ENCODE measurements at regions not wholly inside any gene's neighbourhood (a gene's known extent, or its start where the extent isn't known, plus 50 kb on each side); places are given as distances from the start of the nearest gene placed in this dataset.
A peak's percentile ranks its signal among the peaks of the same experiment; 100 is the strongest.
"Not testable (repeated sequence)": the region's sequence is repeated elsewhere in the genome, so short reads cannot be mapped to it uniquely, and the experiment has no call there.

DNA sequence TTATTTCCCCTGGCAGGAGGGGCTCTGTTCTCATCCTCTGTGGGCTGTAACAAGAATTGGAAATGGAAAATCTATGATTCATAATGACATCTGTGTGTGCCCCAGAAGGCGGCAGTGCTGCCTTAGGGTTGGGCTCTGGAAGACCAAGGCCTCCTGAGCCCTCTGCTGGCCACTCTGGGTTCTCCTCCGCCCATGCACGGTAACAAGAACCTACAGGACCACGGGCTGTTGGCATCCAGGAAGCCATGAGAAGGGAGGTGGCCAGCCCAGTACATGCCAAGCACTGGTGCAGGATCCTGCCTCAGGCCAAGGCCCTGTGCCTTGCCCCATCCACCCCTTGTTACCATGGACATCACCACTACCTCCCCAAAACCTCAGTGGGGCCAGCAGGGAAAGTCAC, 454.2 kb downstream of the TP53TG3F start:
- H3K27ac ChIP-seq, DNase-seq: not testable (repeated sequence)
- 66 to 70% methylated on average over 3 of the region's 4 CpGs for WGBS, 2 donors

GRCh38 chr16:33920761-33921545, 461.5 kb downstream of the TP53TG3F start:
- peak in 7 of 8 donors; percentile 47 to 67 (median 57) for ATAC-seq
- H3K4me3 ChIP-seq; H3K9me3 ChIP-seq; H3K27me3 ChIP-seq; H3K27ac ChIP-seq; intact Hi-C loops (cut with DNase I); DNase-seq; H3K36me3 ChIP-seq; H3K4me1 ChIP-seq: not testable (repeated sequence)
- WGBS, 2 donors: 48 to 57% methylated on average over 5 to 8 of the region's 18 CpGs
- TF ChIP-seq, protein P1, sequence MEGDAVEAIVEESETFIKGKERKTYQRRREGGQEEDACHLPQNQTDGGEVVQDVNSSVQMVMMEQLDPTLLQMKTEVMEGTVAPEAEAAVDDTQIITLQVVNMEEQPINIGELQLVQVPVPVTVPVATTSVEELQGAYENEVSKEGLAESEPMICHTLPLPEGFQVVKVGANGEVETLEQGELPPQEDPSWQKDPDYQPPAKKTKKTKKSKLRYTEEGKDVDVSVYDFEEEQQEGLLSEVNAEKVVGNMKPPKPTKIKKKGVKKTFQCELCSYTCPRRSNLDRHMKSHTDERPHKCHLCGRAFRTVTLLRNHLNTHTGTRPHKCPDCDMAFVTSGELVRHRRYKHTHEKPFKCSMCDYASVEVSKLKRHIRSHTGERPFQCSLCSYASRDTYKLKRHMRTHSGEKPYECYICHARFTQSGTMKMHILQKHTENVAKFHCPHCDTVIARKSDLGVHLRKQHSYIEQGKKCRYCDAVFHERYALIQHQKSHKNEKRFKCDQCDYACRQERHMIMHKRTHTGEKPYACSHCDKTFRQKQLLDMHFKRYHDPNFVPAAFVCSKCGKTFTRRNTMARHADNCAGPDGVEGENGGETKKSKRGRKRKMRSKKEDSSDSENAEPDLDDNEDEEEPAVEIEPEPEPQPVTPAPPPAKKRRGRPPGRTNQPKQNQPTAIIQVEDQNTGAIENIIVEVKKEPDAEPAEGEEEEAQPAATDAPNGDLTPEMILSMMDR (IDR thresholded peaks at IDR 0.05): peak in 7 of 9 donors; percentile 15 to 36 (median 19)

More for the DNA sequence above, 454.2 kb downstream of the TP53TG3F start:
- H3K9me3 ChIP-seq; intact Hi-C loops (cut with DNase I); ATAC-seq; H3K36me3 ChIP-seq; H3K27me3 ChIP-seq; H3K4me3 ChIP-seq; H3K4me1 ChIP-seq: not testable (repeated sequence)

DNA sequence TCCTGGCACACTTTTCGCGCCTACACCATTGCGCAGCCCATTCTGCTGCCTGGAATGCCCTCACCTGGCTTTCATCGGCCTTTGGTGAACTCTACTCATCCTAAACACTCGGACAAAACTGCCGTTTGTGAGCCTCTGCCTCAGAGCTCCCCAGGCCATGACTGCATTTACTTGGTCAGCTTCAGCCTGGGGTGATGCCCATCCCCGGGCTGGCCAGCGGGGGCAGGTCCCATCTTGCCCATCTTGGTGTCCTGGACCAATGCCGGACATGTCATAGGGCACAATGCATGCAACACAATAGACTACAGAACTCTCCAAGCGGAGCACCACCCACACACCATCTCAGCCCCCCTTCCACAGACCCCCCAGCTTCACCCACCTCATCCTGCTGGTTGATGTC, 463.5 kb downstream of the TP53TG3F start:
- H3K27ac ChIP-seq; ATAC-seq; H3K4me1 ChIP-seq; intact Hi-C loops (cut with DNase I); H3K27me3 ChIP-seq; H3K9me3 ChIP-seq; H3K4me3 ChIP-seq; H3K36me3 ChIP-seq; DNase-seq: not testable (repeated sequence)
- WGBS, 2 donors: 79 to 86% methylated on average over 8 to 10 of the region's 10 CpGs

DNA sequence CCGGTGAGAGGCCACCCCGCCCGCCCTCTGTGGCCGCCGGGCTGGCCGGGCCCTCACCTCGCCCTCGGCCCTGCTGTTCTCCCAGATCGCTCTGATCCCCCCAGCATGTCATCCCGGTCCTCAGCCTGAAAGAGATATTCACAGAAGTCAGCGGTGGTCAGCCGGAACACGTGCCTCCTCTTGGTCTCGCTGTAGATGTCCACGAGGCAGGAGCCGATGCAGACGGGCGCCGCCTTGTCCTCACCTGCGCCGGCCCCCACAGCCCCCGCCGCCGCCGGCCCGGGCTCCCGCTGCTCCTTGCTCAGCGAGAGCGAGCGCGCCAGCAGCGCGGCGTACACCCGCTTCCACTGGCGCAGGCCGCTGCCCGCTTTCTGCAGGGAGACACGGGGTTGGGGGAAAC, 468.6 kb downstream of the TP53TG3F start:
- H3K27ac ChIP-seq; intact Hi-C loops (cut with DNase I); H3K9me3 ChIP-seq; DNase-seq; H3K4me3 ChIP-seq; H3K27me3 ChIP-seq; H3K36me3 ChIP-seq; ATAC-seq; H3K4me1 ChIP-seq: not testable (repeated sequence)
- 88 to 92% methylated on average over 16 to 34 of the region's 39 CpGs for WGBS, 2 donors

DNA sequence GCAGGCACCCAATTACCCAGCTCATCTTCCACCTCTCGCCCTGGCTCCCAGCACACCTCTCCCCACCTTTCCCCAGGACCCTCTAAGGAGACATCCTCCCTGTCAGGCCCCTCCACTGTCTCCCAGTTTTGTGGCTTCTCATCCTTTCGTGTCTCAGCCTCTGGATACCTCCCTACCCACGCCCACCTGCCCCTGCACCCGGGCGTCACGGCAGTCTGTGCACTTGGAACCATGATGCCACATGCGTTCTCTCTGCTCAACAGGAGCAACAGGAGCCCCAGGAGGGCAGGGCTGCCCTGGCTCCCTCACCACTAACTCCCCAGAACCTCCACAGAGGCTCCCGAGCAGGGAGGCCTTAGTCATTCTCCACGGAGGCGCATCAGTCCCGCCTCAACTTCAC, 472.8 kb downstream of the TP53TG3F start:
- H3K27ac ChIP-seq; H3K9me3 ChIP-seq; DNase-seq; ATAC-seq; intact Hi-C loops (cut with DNase I); H3K36me3 ChIP-seq; H3K4me1 ChIP-seq; H3K4me3 ChIP-seq; H3K27me3 ChIP-seq: not testable (repeated sequence)
- 65 to 73% methylated on average over 8 to 10 of the region's 11 CpGs for WGBS, 2 donors

GRCh38 chr16:33933039-33933438, 473.6 kb downstream of the TP53TG3F start:
- H3K27me3 ChIP-seq; H3K4me1 ChIP-seq; H3K36me3 ChIP-seq; H3K9me3 ChIP-seq; ATAC-seq; intact Hi-C loops (cut with DNase I); H3K4me3 ChIP-seq; DNase-seq; H3K27ac ChIP-seq: not testable (repeated sequence)
- 81 to 87% methylated on average over 3 to 5 of the region's 6 CpGs for WGBS, 2 donors

DNA sequence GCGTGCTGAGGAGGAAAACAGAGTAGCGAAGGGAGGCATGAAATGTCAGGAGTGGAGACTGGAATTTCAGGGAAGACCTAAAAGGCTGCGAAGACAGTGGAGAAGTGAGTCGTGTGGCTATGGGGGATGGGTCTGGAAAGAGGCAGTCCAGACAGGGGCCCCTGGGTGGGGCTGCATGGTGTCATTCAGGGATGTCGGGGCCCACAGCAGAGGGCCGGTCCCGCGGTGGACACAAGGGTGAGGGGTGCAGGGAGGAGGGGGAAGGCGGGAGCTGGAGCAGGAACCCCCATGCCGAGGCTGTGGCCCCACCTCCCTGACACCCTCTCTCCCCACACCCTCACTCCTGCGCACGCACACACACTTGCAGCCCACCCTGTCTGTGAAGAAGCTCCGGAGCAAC, 476.4 kb downstream of the TP53TG3F start:
- 85 to 96% methylated on average over 8 to 12 of the region's 13 CpGs for WGBS, 2 donors
- H3K4me1 ChIP-seq; H3K27ac ChIP-seq; ATAC-seq; DNase-seq; H3K9me3 ChIP-seq; H3K36me3 ChIP-seq; H3K27me3 ChIP-seq; H3K4me3 ChIP-seq; intact Hi-C loops (cut with DNase I): not testable (repeated sequence)

All from heart right ventricle (tissue), 16 donors.